HG02981 (cell line): ENCODE measurements at regions not wholly inside any gene's neighbourhood (a gene's known extent, or its start where the extent isn't known, plus 50 kb on each side); places are given as distances from the start of the nearest gene placed in this dataset.

Experiments used
- ATAC-seq: cut with Tn5 transposase; IDR thresholded peaks from one replicate; pipeline ENCODE4 v1.9.1; 2021; ENCODE audit warnings: mild to moderate bottlenecking, moderate library complexity; ENCODE audit not compliant: unreplicated experiment

DNA sequence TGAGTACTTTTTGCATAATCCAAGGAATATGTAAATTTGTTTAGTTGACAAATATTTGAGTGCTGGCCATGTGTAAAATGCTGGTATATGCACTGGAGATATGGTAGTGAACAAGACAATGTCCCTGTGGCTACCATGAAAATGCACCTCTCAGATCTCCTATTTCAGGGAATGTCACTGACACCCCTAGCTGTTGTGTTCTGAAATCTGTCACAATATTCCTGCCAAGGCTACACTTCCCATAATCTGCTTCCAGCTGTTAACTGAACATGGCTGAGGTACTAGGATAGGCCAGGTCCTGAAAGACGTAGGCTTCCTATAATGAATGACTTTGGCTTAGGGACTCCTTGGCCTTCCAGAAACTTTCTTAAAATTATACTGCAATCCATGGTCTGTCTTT, 197.8 kb downstream of the ZNF648 start:
- ATAC-seq: no peak

- no peak for ATAC-seq
Measured at GRCh38 chr1:181863006-181863405, 198.5 kb downstream of the ZNF648 start.

DNA sequence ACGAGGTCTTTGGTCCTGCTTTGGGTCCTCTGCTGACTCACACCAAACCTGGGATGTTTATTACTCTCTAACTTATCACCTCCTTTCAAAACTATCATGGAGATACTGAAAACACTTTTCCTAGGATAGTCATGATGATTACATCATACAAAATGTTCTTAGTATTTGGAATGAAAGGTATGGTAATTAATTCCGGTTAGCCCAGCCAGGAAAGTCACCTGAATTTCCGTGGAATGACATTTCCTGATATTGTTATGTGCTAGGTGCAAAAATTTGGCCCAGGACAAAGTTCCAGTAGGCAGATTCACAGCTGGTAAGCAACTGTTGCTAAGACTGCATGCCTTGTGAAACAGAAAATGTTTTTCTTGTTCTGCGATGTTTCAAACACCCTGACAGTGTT, 203.4 kb downstream of the ZNF648 start:
- no peak for ATAC-seq
